ENCODE measurements at regions not wholly inside any gene's neighbourhood (a gene's known extent, or its start where the extent isn't known, plus 50 kb on each side); places are given as distances from the start of the nearest gene placed in this dataset.

DNA sequence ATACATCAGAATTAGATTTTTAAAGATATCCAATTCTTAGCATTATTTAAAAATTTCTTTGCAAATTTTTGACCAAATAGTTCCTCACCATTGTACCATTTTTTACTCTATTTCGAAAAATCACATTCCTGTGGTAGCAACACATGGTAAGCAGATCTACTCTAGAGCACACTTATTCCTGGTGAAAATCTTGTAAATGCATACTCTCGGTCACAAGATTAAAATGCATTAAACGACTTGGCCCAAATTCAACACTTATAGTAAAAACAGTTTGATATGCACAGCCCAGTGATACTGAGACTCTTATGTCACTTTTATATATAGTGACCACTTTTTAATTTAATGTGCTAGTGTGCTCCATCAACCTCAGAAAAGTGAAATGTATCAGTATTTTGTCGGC lies 208.8 kb upstream of the TARS1 start:
- TF ChIP-seq, protein P1, sequence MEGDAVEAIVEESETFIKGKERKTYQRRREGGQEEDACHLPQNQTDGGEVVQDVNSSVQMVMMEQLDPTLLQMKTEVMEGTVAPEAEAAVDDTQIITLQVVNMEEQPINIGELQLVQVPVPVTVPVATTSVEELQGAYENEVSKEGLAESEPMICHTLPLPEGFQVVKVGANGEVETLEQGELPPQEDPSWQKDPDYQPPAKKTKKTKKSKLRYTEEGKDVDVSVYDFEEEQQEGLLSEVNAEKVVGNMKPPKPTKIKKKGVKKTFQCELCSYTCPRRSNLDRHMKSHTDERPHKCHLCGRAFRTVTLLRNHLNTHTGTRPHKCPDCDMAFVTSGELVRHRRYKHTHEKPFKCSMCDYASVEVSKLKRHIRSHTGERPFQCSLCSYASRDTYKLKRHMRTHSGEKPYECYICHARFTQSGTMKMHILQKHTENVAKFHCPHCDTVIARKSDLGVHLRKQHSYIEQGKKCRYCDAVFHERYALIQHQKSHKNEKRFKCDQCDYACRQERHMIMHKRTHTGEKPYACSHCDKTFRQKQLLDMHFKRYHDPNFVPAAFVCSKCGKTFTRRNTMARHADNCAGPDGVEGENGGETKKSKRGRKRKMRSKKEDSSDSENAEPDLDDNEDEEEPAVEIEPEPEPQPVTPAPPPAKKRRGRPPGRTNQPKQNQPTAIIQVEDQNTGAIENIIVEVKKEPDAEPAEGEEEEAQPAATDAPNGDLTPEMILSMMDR (IDR thresholded peaks at IDR 0.05), result no peak
- TF ChIP-seq POLR2A (IDR thresholded peaks at IDR 0.05), result no peak
- no peak for TF ChIP-seq EP300 (IDR thresholded peaks at IDR 0.05)

Data from ovary (tissue), 3 donors.